Astrocyte (in vitro differentiated cells and primary cell): ENCODE measurements at regions not wholly inside any gene's neighbourhood (a gene's known extent, or its start where the extent isn't known, plus 50 kb on each side); places are given as distances from the start of the nearest gene placed in this dataset.

Experiments used
- EZH2 ChIP-seq: IDR thresholded peaks from 2 replicates; pipeline ENCODE4 v1.6.1; 2012; ENCODE audit warnings: mild to moderate bottlenecking, low read length, inconsistent platforms; ENCODE audit not compliant: insufficient read depth
- TF ChIP-seq, protein P1 (sequence below): IDR thresholded peaks from 2 replicates; pipeline ENCODE4 v1.5.1; 2011; ENCODE audit warnings: low read depth, mild to moderate bottlenecking, inconsistent platforms, low read length, moderate library complexity; ENCODE audit not compliant: insufficient read depth

DNA sequence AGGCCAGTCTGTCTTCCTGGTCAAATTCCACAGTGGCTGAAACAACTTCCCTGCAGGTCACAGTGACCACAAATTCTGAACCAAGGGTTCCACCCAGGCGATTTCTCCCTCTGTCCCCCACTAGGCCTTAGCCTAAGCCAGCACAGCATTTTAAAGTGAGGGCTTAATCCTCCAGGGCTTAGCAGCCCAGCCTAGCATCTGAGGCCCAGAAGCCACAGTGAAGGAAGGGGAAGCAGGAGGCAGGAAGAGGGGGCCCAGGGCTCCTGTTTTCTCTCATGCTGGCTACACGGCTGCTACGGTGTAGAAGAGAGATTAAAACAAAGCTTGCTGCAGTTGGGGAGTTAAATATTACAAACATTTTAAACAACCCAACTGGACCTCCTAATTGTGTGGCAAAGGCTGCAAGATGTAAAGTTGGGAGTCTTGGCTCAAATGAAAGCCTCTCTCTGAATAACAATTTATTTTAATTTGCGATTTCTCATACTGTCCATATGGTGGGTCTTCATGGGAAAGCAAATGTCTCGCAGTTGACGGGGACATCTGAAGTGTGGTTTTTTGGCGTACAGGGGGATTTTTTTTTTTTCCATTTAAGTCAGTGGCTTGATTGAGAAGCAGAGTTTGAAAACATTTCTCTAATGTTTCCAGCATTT, 170.8 kb upstream of the RAI2 start:
- TF ChIP-seq, protein P1, sequence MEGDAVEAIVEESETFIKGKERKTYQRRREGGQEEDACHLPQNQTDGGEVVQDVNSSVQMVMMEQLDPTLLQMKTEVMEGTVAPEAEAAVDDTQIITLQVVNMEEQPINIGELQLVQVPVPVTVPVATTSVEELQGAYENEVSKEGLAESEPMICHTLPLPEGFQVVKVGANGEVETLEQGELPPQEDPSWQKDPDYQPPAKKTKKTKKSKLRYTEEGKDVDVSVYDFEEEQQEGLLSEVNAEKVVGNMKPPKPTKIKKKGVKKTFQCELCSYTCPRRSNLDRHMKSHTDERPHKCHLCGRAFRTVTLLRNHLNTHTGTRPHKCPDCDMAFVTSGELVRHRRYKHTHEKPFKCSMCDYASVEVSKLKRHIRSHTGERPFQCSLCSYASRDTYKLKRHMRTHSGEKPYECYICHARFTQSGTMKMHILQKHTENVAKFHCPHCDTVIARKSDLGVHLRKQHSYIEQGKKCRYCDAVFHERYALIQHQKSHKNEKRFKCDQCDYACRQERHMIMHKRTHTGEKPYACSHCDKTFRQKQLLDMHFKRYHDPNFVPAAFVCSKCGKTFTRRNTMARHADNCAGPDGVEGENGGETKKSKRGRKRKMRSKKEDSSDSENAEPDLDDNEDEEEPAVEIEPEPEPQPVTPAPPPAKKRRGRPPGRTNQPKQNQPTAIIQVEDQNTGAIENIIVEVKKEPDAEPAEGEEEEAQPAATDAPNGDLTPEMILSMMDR = no peak
- no peak for TF ChIP-seq EZH2
